HUES48 (cell line): ENCODE measurements at regions not wholly inside any gene's neighbourhood (a gene's known extent, or its start where the extent isn't known, plus 50 kb on each side); places are given as distances from the start of the nearest gene placed in this dataset.
"Not testable (repeated sequence)": the region's sequence is repeated elsewhere in the genome, so short reads cannot be mapped to it uniquely, and the experiment has no call there.

Experiments
- H3K27ac ChIP-seq: one replicate; pipeline ENCODE4 v1.7.0; 2013; ENCODE audit warnings: low read depth, low read length, inconsistent platforms
- H3K27me3 ChIP-seq: 2 replicates; pipeline ENCODE4 v1.6.1; 2013; ENCODE audit warnings: mild to moderate bottlenecking, low read length; ENCODE audit not compliant: control insufficient read depth, insufficient read depth
- H3K36me3 ChIP-seq: 2 replicates; pipeline ENCODE4 v1.6.1; 2013; ENCODE audit warnings: low read length; ENCODE audit not compliant: control insufficient read depth, insufficient read depth
- H3K4me1 ChIP-seq: 2 replicates; pipeline ENCODE4 v1.6.1; 2013; ENCODE audit warnings: mild to moderate bottlenecking, low read length; ENCODE audit not compliant: control insufficient read depth, insufficient read depth
- H3K4me3 ChIP-seq: 2 replicates; pipeline ENCODE4 v1.5.1; 2013; ENCODE audit warnings: mild to moderate bottlenecking, low read depth, low read length
- H3K9ac ChIP-seq: 2 replicates; pipeline ENCODE4 v1.6.1; 2013; ENCODE audit warnings: mild to moderate bottlenecking, low read depth, low read length, moderate library complexity
- H3K9me3 ChIP-seq: 2 replicates; pipeline ENCODE4 v1.6.1; 2013; ENCODE audit warnings: low read length; ENCODE audit not compliant: control insufficient read depth, insufficient read depth

- H3K4me1 ChIP-seq, H3K27me3 ChIP-seq, H3K27ac ChIP-seq, H3K4me3 ChIP-seq, H3K36me3 ChIP-seq, H3K9ac ChIP-seq, H3K9me3 ChIP-seq: not testable (repeated sequence)
Measured at GRCh38 chr4:169894767-169895166, 131.4 kb downstream of the MFAP3L start.

GRCh38 chr4:169885893-169886292 is 128.1 kb upstream of the HPF1 start:
- no peak overlapping the region for H3K4me3 ChIP-seq
- H3K9me3 ChIP-seq: no peaks in the 10 kb centered on the region
- no peak overlapping the region for H3K9ac ChIP-seq
- no peaks in the 10 kb centered on the region for H3K36me3 ChIP-seq
- H3K27ac ChIP-seq: no peak overlapping the region
- no peaks in the 10 kb centered on the region for H3K4me1 ChIP-seq
- no peaks in the 10 kb centered on the region for H3K27me3 ChIP-seq

- Histone ChIP-seq H3K9me3 (no peaks in the 10 kb centered on the region), H3K36me3 (no peaks in the 10 kb centered on the region), H3K4me3 (no peak overlapping the region), H3K9ac (no peak overlapping the region), H3K27me3 (no peaks in the 10 kb centered on the region), H3K4me1 (no peaks in the 10 kb centered on the region), H3K27ac (no peak overlapping the region)
Measured at GRCh38 chr4:169881769-169882168, 124.0 kb upstream of the HPF1 start.

- Histone ChIP-seq H3K27ac (no peak overlapping the region), H3K4me1 (peaks cover 8% of the 10 kb centered on the region; the same call in 1 of the 2 replicates), H3K36me3 (no peaks in the 10 kb centered on the region), H3K9ac (no peak overlapping the region), H3K27me3 (no peaks in the 10 kb centered on the region), H3K9me3 (no peaks in the 10 kb centered on the region), H3K4me3 (no peak overlapping the region)
Measured at GRCh38 chr4:169870507-169870906, 112.8 kb upstream of the HPF1 start.

GRCh38 chr4:169869490-169869889 is 111.7 kb upstream of the HPF1 start:
- Histone ChIP-seq H3K4me1 (peaks cover 8% of the 10 kb centered on the region; the same call in 1 of the 2 replicates), H3K9ac (no peak overlapping the region), H3K36me3 (no peaks in the 10 kb centered on the region), H3K27me3 (no peaks in the 10 kb centered on the region), H3K27ac (no peak overlapping the region), H3K9me3 (no peaks in the 10 kb centered on the region), H3K4me3 (no peak overlapping the region)

GRCh38 chr4:169861593-169861992 is 103.8 kb upstream of the HPF1 start:
- H3K27ac ChIP-seq: no peak overlapping the region
- no peaks in the 10 kb centered on the region for H3K9me3 ChIP-seq
- H3K27me3 ChIP-seq: no peaks in the 10 kb centered on the region
- H3K4me3 ChIP-seq: no peak overlapping the region
- H3K4me1 ChIP-seq: no peaks in the 10 kb centered on the region
- H3K9ac ChIP-seq: no peak overlapping the region
- H3K36me3 ChIP-seq: no peaks in the 10 kb centered on the region

- Histone ChIP-seq H3K4me3 (no peak overlapping the region), H3K9ac (no peak overlapping the region), H3K27ac (no peak overlapping the region)
Measured at GRCh38 chr4:169859366-169860216, 101.8 kb upstream of the HPF1 start.

GRCh38 chr4:169854090-169854489 is 96.3 kb upstream of the HPF1 start:
- no peak overlapping the region for H3K27ac ChIP-seq
- H3K36me3 ChIP-seq: no peaks in the 10 kb centered on the region
- no peaks in the 10 kb centered on the region for H3K4me1 ChIP-seq
- H3K4me3 ChIP-seq: no peak overlapping the region
- no peak overlapping the region for H3K9ac ChIP-seq
- H3K27me3 ChIP-seq: no peaks in the 10 kb centered on the region
- no peaks in the 10 kb centered on the region for H3K9me3 ChIP-seq

More at GRCh38 chr4:169859366-169860216, 101.8 kb upstream of the HPF1 start:
- H3K4me1 ChIP-seq: no peaks in the 10 kb centered on the region
- no peaks in the 10 kb centered on the region for H3K27me3 ChIP-seq
- H3K36me3 ChIP-seq: no peaks in the 10 kb centered on the region
- H3K9me3 ChIP-seq: no peaks in the 10 kb centered on the region

GRCh38 chr4:169852481-169852880 is 94.7 kb upstream of the HPF1 start:
- H3K9me3 ChIP-seq: no peaks in the 10 kb centered on the region
- H3K4me1 ChIP-seq: no peaks in the 10 kb centered on the region
- H3K27ac ChIP-seq: no peak overlapping the region
- H3K36me3 ChIP-seq: no peaks in the 10 kb centered on the region
- no peak overlapping the region for H3K9ac ChIP-seq
- H3K27me3 ChIP-seq: no peaks in the 10 kb centered on the region
- no peak overlapping the region for H3K4me3 ChIP-seq

- H3K4me3 ChIP-seq: no peak overlapping the region
- no peaks in the 10 kb centered on the region for H3K9me3 ChIP-seq
- H3K9ac ChIP-seq: no peak overlapping the region
- H3K36me3 ChIP-seq: no peaks in the 10 kb centered on the region
- H3K27me3 ChIP-seq: no peaks in the 10 kb centered on the region
- no peak overlapping the region for H3K27ac ChIP-seq
- no peaks in the 10 kb centered on the region for H3K4me1 ChIP-seq
Measured at GRCh38 chr4:169851750-169852149, 94.0 kb upstream of the HPF1 start.

GRCh38 chr4:169849456-169849855 is 91.7 kb upstream of the HPF1 start:
- H3K4me1 ChIP-seq: no peaks in the 10 kb centered on the region
- H3K27me3 ChIP-seq: no peaks in the 10 kb centered on the region
- H3K9ac ChIP-seq: no peak overlapping the region
- no peaks in the 10 kb centered on the region for H3K36me3 ChIP-seq
- no peak overlapping the region for H3K4me3 ChIP-seq
- H3K9me3 ChIP-seq: no peaks in the 10 kb centered on the region
- H3K27ac ChIP-seq: no peak overlapping the region
